ENCODE measurements at regions not wholly inside any gene's neighbourhood (a gene's known extent, or its start where the extent isn't known, plus 50 kb on each side); places are given as distances from the start of the nearest gene placed in this dataset.
A peak's percentile ranks its signal among the peaks of the same experiment; 100 is the strongest.
"Not testable (repeated sequence)": the region's sequence is repeated elsewhere in the genome, so short reads cannot be mapped to it uniquely, and the experiment has no call there.

DNA sequence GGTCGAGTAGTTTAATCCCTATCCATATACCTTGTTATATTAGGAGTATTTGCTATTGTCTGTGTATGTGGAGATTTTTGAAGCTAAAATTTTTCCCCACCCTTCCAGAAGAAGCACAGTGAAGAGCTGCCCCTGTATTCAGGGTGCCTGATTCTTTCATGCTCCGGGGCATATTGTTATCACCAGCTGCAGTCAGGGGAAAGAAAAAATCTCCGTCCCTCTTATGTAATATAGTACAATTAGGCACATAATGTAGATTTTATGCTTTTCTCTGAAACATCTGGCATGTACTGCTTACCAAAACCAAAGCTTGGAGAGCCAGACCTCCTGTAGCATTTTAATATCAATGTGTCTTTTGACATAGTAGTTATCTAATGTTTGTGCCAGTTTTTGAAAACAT is 214.9 kb upstream of the EDNRB start:
- no peak for DNase-seq

DNA sequence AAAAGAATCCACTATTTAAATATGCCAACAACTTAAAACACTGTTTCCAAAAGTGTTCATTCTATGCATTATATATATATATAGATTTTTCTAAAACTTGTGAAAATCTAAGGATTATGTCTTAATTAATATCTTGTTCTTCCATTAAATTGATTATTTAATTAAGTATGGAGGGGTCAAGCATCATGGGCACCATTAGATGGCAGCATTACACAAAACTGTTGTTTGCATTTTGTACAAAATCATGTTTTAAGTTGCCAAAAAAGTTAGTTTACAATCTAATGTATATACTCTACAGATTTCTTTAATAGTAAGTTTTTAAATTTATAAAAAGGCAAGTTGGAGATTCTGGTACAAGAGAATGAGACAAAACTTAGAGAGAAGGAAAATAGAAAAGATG is 213.2 kb upstream of the EDNRB start:
- peak in 1 of 3 experiments; percentile 30 for DNase-seq

DNA sequence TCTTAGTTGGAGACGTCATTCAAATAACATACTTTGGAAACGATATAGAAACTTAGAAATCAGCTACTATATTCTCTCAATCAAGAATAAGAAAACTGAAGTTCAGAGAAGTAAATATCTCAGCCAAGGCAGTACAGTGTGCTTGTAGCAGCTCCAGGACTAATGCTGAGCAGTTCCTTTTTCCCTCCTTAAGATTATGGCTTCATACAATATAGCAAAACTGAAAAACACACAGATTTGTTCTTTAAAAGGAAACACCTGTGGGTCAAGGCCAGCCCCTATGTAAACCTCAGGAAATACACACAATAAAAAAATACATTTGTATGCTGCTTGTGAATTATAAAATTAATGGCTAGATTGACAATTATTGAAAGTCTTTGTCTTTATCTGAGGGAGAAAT is 212.7 kb upstream of the EDNRB start:
- no peak for DNase-seq

DNA sequence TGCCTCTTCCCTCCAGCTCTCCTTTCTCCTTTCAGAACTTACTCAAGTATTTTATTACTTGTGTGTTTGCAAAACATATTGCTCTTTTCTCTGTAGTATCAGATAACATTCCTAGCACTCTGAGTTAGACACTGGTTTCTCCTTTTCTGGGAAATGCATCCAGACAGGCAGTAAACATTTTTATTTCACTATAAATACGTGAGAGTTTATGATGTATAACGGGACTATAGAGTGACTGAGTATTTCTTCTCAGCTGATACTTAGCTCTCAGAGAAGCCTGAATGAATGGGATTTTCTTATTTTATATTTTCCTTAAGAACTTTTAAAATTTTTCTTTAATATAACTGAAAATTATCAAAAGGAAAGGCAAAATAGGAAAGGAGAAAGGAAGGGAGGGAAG is 211.2 kb upstream of the EDNRB start:
- no peak for DNase-seq

DNA sequence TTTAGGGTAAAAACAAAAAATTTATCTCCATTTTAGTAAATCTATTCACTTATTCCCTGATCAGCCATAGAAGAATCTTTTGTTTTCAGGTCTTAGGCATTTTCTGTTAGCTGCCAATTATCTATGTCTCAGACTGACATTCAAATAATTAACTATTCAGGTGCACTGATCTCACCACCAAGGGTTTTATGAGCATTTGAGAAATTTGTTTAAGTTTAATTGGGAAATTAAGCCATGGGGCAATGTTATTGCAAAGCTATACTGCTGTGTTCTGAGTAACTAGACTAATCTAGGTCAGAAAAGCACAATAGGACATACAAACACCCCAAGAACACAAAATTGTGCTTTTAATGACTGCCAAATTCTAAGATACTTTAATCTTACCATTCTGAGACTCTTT is 210.7 kb upstream of the EDNRB start:
- DNase-seq, result peak in 1 of 3 experiments; percentile 47

DNA sequence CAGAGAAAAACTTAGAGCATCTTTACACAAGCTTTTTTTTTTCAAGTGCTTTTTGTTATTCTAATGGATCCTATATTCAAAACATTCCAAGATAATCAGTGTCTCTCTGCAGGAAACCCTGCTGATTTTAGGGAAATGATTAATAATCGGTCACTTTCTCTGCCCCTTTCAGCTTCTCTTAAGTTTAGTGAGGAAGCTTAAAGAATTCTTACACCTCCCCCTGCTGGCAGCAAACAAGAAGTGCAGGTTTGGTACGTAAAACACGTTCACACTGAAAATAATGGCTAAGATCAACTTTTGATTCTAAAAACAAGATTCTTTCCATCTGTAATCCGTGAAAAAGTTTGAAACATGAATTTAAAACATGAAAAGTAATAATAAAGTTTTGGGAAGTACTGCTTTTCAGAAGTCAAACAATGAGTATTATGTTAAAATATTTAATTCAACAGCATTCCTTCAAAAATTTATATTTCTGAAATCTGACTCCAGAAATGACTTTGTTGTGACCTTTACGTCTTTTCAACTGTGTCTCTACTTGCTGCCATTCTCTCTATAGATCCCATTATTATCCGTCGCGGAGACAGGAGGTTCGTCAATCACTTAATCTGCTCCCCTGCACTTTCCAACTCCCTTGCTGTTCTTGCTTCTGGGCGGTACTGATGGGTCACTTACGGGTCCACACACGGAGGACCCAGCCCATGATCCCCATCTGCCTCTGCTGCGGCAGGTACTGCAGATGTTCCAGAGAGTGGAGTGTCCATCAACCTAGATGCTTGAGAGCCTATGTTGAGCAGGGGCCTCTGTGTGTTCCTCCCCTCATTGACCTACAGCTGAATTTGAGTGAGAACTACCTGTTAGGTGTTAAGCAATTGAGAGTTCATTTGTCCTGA is 203.1 kb upstream of the EDNRB start:
- DNase-seq, result peak; percentile 31 to 88 (median 72)

DNA sequence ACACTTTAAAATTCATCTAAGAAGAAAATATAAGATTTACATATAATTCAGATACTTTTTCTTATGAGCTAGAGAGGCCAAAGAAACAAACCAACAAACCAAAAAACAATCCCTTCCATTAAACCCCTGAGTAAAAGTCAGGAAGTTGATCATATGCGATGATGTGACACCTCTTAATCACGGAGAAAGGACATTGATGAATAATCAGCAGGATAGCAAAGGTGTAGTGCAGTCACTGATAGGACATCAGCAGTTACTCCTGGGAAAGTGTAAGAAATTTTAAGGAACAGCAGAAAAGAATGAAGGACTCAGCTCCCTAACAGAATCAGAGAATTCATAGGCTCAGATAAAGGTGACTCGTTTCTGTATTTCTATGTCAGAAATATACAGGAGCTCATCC is 202.4 kb upstream of the EDNRB start:
- DNase-seq, result no peak

DNA sequence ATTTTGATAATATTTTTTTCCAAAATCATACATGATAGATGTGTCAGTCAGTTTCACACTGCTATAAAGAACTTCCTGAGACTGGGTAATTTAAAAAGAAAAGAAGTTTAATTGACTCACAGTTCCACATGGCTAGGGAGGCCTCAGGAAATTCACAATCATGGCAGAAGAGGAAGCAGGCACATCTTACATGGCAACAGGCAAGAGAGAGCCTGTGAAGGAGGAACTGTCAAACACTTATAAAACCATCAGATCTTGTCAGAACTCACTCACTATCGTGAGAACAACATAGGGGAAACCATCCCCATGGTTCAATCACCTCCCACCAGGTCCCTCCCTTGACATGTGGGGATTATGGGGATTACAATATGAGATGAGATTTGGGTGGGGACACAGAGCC is 201.5 kb upstream of the EDNRB start:
- DNase-seq, result not testable (repeated sequence)

DNA sequence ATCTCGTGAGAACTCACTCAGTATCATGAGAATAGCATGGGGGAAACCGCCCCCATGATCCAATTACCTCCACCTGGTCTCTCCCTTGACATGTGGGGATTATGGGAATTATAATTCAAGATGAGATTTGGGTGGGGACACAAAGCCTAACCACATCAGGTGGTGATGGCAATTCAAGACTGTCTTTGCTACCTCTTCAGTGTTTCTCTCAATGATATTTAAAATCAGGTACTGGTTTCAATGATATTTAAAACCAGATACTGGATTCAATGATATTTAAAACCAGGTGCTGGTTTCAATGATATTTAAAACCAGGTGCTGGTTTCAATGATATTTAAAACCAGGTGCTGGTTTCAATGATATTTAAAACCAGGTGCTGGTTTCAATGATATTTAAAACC is 198.4 kb upstream of the EDNRB start:
- DNase-seq, result not testable (repeated sequence)

DNA sequence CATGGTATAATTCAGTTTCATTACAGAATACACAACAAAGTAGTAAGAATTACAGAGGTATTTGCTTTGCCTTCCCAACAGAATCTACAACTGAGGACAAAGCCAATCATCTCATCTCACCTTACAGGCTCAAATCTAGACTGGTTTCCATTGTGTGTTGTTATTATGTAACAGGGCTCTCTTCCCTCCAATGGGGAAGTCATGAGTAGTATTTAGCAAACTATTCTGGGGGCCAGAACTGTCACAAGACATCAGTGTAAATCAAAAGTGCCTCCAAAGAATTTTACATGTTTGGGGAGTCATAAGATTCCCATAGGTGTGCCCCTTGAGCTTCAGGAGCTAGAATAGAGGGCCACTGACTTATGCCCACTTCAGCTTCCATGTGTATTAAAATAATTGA is 187.0 kb upstream of the EDNRB start:
- no peak for DNase-seq

DNA sequence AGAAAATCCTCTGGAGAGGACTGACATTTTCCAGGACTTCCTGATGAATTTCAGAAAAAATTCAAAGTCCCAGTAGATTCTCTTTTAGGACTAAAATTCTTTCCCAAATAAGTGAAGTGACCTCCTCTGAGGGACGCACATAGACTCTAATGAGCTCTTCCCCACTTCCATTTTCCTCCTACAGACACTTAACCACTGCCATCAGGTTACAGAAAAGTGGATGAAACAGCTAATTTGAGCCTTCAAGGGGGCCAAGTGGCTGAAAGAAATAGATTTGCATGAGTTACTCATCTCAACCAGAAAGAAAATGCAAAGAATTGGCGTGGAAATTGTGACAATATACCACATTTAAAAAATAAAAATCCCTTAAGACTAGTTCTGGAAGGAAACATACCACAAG is 185.3 kb upstream of the EDNRB start:
- DNase-seq, result no peak

DNA sequence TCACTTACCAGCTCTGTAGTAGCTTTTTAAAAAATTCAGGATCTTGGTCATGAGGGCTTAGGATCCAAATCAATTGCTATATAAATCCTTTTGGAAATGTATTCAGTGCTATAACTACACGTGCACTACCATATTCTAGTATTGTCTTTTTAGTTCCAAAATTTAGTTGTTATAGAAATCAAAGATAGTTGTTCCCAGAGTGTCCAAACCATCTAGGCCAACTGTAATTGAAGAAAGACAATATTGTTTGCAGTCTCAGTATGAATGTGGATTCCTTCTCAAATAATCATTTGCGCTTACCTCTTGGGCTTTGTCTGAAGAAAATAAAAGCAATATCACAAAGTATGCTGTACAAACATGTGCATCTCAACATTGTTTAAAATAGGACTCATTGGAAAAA is 184.1 kb upstream of the EDNRB start:
- no peak for DNase-seq

DNA sequence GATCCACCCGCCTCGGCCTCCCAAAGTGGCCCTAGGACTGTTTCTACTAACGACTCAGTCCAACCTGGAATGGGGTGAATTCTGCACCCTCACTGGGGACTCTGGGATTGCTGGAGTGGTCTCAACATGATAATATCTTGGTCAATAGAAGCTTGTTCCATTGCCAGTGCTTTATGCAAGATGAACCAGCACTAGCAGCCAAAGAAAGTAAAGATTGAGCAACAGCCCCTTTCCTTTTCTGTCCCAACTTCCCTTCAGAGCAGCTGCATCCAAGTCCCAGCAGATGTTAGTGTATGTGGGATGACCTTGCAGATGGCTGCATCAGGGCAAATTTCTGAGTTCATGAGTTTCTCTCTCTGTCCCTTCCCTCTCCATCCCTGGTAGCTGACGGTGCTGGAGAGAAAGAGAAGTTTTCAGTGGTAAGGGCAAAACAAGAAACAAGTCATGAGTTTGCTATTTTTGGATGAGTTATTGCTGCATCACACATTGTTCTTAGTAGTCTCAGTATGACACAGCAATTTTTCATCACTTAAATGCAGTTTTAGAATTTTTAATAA is 183.6 kb upstream of the EDNRB start:
- DNase-seq, result no peak

DNA sequence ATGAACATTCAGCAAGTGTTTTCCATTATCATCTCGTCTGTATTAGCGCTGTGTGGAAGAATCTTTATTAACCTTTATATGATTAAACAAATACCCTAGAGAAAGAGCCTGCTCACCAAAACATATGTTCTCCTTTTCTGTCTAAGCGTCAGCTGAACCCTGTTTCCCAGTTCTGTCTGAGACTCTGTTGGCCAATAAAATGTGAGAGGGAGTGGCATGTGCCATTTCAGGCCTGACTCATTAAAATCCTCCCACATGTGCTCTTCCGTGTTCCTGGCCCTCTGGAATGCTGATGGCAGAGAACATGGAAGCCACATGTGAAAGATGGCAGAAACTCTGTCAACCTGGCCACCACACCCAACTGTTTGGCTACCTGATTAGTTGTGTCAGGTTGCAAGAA is 181.9 kb upstream of the EDNRB start:
- DNase-seq, result no peak

DNA sequence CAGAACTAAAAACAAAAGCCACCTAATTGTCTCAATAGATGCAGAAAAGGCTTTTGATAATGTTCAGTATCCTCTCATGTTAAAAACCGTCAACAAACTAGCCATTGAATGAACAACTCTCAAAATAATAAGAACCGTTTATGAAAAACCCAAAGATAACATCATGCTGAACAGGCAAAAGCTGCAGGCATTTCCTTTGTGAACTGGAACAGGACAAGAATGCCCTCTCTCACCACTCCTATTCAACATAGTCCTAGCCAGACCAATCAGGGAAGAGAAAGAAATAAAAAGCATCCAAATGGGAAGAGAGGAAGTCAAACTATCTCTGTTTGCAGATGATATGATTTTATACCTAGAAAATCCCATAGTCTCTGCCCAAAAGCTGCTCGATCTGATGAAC is 179.6 kb upstream of the EDNRB start:
- DNase-seq, result no peak

DNA sequence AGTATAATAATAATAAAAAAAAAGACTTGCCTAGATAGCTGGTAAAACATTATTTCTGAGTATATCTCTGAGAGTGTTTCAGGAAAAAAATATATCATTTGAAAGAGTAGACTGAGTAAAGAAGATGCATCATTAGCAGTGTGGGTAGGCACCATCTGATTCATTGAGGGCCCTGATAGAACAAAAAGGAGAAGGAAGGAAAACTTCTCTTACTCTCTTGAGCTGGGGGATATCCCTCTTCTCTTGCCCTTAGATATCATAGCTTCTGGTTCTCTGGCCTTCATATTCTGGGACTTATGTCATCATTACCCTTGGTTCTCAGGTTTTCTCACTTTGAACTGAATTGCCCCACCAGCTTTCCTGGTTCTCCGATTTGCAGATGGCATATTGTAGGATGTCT is 177.6 kb upstream of the EDNRB start:
- DNase-seq, result no peak

DNA sequence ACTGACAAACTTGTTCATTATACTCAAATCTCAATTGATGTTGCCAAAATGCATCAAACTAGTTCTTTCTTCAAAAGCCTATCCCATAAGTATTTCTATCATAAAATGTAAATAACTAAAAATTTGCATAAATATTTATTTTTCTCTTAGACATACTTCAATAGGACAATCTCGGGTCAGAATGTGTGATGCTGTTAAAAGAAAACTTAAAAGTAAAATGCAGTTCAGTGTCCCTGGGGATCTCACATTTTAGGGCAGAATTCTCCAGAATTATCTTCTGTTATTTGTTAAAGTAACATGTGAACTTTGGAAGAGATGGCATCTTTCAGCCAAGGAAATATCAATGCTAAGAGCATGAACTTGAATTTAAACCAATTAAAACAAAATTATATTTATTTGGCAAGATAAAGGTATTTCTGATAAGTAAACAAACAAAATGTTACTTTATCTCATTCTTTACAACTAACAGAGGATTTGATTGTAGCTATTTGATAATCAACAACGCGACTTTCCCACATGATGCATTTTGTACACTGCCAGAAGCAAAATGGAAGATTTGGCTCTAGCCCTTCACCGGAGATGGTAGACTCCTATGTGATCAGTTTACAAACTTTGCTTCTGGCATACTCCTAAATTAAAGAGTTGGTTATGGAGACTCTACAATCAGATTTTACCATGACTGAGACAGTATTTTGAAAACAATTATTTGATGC is 169.5 kb upstream of the EDNRB start:
- no peak for DNase-seq

DNA sequence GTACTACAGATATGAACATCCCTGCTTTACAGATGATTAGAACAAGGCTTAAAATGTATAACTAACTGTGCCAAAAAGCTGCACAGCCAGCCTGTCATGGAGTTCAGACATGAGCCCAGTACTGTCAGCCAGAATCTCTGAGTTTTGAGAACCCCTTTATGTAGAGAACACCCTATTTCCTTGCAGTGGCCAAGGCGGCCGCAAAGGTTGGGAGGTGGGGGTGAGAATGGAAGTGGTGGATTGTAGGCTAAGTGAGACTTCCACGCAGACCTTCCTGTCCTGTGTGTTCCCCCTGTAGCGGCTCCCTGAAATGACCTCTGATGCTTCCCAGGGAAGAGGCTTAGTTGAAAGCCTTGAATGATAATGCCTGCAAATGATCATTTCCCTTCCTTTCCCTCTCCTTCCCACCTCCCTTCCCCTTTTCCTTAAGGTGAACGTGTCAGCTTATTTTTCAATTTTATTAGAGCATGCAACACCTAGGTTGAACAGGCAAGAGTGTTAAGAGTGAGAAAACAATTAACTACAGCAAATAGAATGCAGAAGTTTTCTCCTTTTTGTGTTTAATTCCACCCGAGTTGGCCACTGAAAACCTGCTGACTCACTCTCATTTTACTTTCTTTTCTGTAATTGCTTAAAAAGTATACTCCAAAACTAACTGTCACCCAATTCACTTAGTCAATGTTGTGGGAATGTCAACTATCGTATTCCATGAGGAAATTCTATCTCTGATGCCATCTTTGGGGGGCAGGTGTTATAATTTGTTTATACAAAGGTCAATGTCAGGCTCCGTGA is 167.0 kb upstream of the EDNRB start:
- no peak for DNase-seq

DNA sequence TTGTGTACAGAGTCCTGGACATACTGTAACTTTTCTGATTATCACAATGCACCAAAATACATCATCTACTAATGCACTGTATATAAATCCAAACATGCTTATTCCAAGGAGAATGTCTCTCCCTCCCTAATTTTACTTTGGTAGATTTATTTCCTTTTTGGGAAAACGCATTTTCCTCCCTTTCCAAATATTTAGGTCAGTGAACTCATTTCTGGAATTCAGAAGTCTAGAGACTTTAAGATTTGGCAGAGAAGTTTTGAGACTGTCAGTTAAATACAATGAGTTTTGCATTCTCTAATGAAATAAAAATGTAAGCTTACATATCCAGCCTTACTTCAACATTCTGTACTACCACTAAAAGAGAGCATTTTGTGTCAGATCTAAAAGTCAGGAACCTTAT is 165.8 kb upstream of the EDNRB start:
- no peak for DNase-seq

DNA sequence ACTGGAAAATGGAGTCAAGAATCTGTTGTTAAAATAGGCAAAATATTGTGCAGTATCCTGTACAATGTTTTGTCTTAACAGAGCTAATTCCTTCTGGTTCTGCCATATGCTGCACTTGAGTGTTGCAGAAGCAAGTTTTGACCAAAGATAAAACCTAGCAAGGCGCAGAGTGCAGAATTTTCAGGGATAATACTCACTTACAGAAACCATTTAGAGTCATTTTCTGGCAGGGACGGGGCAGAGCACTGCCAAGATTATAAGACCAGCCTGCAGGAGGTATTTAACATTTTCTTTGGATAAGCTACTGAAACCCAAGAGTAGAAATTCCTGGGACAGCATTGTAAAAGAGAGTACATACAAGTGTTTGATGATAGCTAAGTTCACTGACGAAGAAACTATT is 159.5 kb upstream of the EDNRB start:
- DNase-seq, result no peak

DNA sequence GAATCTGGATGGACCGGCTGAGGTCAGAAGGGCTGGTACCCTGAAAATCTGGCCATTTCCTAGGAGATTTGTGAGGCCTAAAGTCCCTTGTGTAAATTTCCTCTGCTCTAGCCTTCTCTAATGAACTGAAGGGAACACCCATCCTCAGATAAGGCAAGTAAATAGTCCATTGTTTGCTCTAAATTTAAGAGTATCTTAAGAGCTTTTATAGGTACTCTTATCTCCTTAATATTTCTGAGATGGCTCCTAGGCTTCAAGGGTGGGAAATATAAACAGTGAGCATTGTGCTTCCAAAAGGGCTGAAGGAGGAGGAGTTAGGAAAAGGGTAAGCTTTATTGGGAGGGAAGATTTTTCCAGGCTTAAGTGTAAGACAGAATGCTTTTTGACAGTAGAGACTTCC is 148.7 kb upstream of the EDNRB start:
- DNase-seq, result peak in 1 of 3 experiments; percentile 28

DNA sequence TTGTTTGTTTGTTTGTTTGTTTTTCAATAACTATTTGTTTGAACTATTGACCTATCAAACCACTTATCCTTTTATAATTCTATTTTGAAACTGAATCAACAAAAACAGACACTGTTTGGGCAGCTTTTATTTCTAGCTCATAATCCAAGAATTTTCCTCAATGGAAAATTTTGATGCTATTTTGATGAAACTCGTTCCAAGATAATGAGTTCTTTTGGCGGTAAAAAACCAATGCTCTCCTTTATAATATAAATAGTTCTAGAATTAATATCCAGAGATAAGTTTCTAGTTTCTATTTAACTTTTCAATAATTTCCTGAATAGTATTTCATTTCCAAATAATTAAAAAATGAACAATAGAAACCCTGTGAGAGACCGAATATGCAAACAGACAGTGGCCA is 146.5 kb upstream of the EDNRB start:
- no peak for DNase-seq

DNA sequence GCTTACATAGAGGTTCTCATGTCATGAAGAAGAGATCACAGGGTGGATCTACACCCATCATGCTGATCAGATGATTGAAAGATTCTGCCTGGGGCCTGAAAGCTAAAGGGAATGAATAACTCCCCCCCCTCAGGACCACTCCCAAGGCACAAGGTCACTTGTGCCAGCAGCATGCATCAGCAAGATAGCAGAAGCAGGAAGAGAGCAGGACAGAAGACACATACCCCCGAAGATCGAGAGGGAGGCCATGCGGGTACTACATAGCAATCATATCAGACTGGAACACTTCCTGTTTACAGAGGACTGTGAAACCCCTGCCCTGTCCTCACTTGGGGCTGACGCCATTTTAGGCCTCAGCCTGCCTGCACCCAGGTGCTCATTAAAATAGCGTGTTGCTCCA is 143.2 kb upstream of the EDNRB start:
- DNase-seq, result no peak

All from NCI-H1417 (cell line).